HCT116 (cell line): ENCODE measurements at regions not wholly inside any gene's neighbourhood (a gene's known extent, or its start where the extent isn't known, plus 50 kb on each side); places are given as distances from the start of the nearest gene placed in this dataset.
A peak's percentile ranks its signal among the peaks of the same experiment; 100 is the strongest.

Experiments used
- ATAC-seq: fragments of 200-7000 bp; cut with Tn5 transposase; 2 replicates; pipeline ENCODE4 v1.9.1; 2020; ENCODE audit warnings: mild to moderate bottlenecking, moderate library complexity
- BruUV-seq: library from RNA; stranded (reverse); fragments of 400-500 nt; replicated peaks from 2 replicates; lab custom pipeline; 2021; lab: Mats Ljungman, UMichigan
- CTCF ChIA-PET: fragments of 300-600 bp; sonication (Branson Sonifier 250); formaldehyde crosslinking; loops from one replicate; lab custom pipeline; 2021; ENCODE audit warnings: antibody characterized with exemption; lab: Charles Lee
- POLR2A ChIA-PET: fragments of 300-600, 350-600 bp; sonication (Branson Sonifier 250); formaldehyde crosslinking; loops from one replicate; lab custom pipeline; 2021; ENCODE audit warnings: antibody characterized with exemption; lab: Charles Lee
- RAD21 ChIA-PET, 2 experiments: fragments of 300-600 bp; sonication (Branson Sonifier 250); formaldehyde crosslinking; loops; one replicate each; lab custom pipeline; 2023; ENCODE audit warnings: low total read pairs in 2 of 2; ENCODE audit not compliant: uncharacterized antibody in 2 of 2, unreplicated experiment in 2 of 2, low non-redundant PET in 1 of 2; lab: Charles Lee
- DNase-seq: peaks from one replicate; pipeline ENCODE4 v3.0.0-alpha.2; 2010; ENCODE audit warnings: low read depth, low spot score
- H2AFZ ChIP-seq: fragments of 200-600 bp; shearing (Covaris generic), sonication (generic); 2 replicates; pipeline ENCODE4 v1.6.1; 2017; ENCODE audit warnings: low read depth, mixed run types, mixed read lengths, antibody characterized with exemption, low read length; ENCODE audit not compliant: poor library complexity, severe bottlenecking
- H3K27ac ChIP-seq: 2 replicates; pipeline ENCODE4 v1.5.1; 2012; ENCODE audit warnings: low read depth, low read length
- H3K27me3 ChIP-seq: fragments of 200-600 bp; sonication (generic); 2 replicates; pipeline ENCODE4 v1.6.1; 2016; ENCODE audit warnings: mixed run types, low read length, mixed read lengths; ENCODE audit not compliant: insufficient read depth
- H3K36me3 ChIP-seq, 2 experiments: fragments of 200-500 bp in 1 of 2; fragments of 200-600 bp in 1 of 2; sonication (Bioruptor generic) in 1 of 2; sonication (generic) in 1 of 2; 2 replicates each; pipeline versions ENCODE4 v1.5.1 to v1.6.1; 2014 to 2016; ENCODE audit warnings: low read length in 2 of 2, inconsistent platforms in 1 of 2, mixed read lengths in 1 of 2, mixed run types in 1 of 2; ENCODE audit not compliant: insufficient read depth in 2 of 2, control insufficient read depth in 1 of 2
- H3K4me1 ChIP-seq, 2 experiments: fragments of 200-600 bp in 1 of 2; sonication (generic) in 1 of 2; 2 replicates each; pipeline versions ENCODE4 v1.5.1 to v1.6.1; 2012 to 2017; ENCODE audit warnings: low read length in 2 of 2, inconsistent platforms in 1 of 2, mild to moderate bottlenecking in 1 of 2, mixed read lengths in 1 of 2, mixed run types in 1 of 2, moderate library complexity in 1 of 2; ENCODE audit not compliant: insufficient read depth in 2 of 2, control insufficient read depth in 1 of 2
- H3K4me2 ChIP-seq: fragments of 200-600 bp; sonication (generic); 2 replicates; pipeline ENCODE4 v1.6.1; 2017; ENCODE audit warnings: mixed run types, low read length, mixed read lengths
- H3K4me3 ChIP-seq, 2 experiments: fragments of 200-600 bp in 1 of 2; sonication (generic) in 1 of 2; replicated peaks in 1 of 2; 2 replicates each; pipeline ENCODE4 v1.5.1; 2011 to 2016; ENCODE audit warnings: low read length in 2 of 2, control low read depth in 1 of 2, low read depth in 1 of 2, mild to moderate bottlenecking in 1 of 2, mixed read lengths in 1 of 2, mixed run types in 1 of 2
- H3K79me2 ChIP-seq: fragments of 200-600 bp; sonication (generic); 2 replicates; pipeline ENCODE4 v1.6.1; 2017; ENCODE audit warnings: mild to moderate bottlenecking, mixed run types, low read length, moderate library complexity, mixed read lengths; ENCODE audit not compliant: insufficient read depth
- H3K9ac ChIP-seq: fragments of 200-600 bp; sonication (generic); 2 replicates; pipeline ENCODE4 v1.6.1; 2016; ENCODE audit warnings: low read length, mixed read lengths
- H3K9me2 ChIP-seq: fragments of 200-600 bp; sonication (generic), shearing (Covaris generic); 2 replicates; pipeline ENCODE4 v1.6.1; 2017; ENCODE audit warnings: mixed run types, mild to moderate bottlenecking, moderate library complexity; ENCODE audit not compliant: insufficient read depth
- H3K9me3 ChIP-seq, 2 experiments: fragments of 200-500 bp in 1 of 2; fragments of 200-600 bp in 1 of 2; sonication (Bioruptor generic) in 1 of 2; sonication (generic) in 1 of 2; 2 replicates each; pipeline ENCODE4 v1.6.1; 2014 to 2017; ENCODE audit warnings: low read length in 2 of 2, mixed read lengths in 2 of 2, inconsistent platforms in 1 of 2, low read depth in 1 of 2, mild to moderate bottlenecking in 1 of 2, mixed run types in 1 of 2, moderate library complexity in 1 of 2; ENCODE audit not compliant: control insufficient read depth in 1 of 2, insufficient read depth in 1 of 2
- H4K20me1 ChIP-seq: fragments of 200-600 bp; sonication (generic), shearing (Covaris generic); 2 replicates; pipeline ENCODE4 v1.6.1; 2017; ENCODE audit warnings: mixed run types, mild to moderate bottlenecking, moderate library complexity; ENCODE audit not compliant: insufficient read depth
- ATF3 ChIP-seq: IDR thresholded peaks from 2 replicates; pipeline ENCODE4 v1.6.1; 2012
- CBX3 ChIP-seq: IDR thresholded peaks from 2 replicates; pipeline ENCODE4 v1.6.1; 2012; ENCODE audit warnings: low read depth
- CEBPB ChIP-seq: IDR thresholded peaks from 2 replicates; pipeline ENCODE4 v1.6.1; 2012; ENCODE audit warnings: low read depth
- CTCF ChIP-seq, 3 experiments: fragments of 200-600 bp in 1 of 3; sonication (generic) in 1 of 3; IDR thresholded peaks in 2 of 3; conservative IDR thresholded peaks in 1 of 3; 2 replicates each; pipeline ENCODE4 v1.5.1; 2012 to 2017; ENCODE audit warnings: low read depth in 2 of 3, low read length in 2 of 3, antibody characterized with exemption in 1 of 3, borderline replicate concordance in 1 of 3, control low read depth in 1 of 3, mild to moderate bottlenecking in 1 of 3, mixed read lengths in 1 of 3, mixed run types in 1 of 3, moderate library complexity in 1 of 3; ENCODE audit not compliant: insufficient read depth in 1 of 3
- EGR1 ChIP-seq: IDR thresholded peaks from 2 replicates; pipeline ENCODE4 v1.6.1; 2012; ENCODE audit warnings: low read depth
- ELF1 ChIP-seq: IDR thresholded peaks from 2 replicates; pipeline ENCODE4 v1.6.1; 2012; ENCODE audit warnings: low read depth, borderline replicate concordance
- EZH2phosphoT487 ChIP-seq: fragments of 200-600 bp; IDR thresholded peaks from 2 replicates; pipeline ENCODE4 v1.6.1; 2018; ENCODE audit warnings: antibody characterized with exemption, borderline replicate concordance
- JUND ChIP-seq: IDR thresholded peaks from 2 replicates; pipeline ENCODE4 v1.6.1; 2012
- MAX ChIP-seq: IDR thresholded peaks from 2 replicates; pipeline ENCODE4 v1.6.1; 2012
- POLR2A ChIP-seq: IDR thresholded peaks from 2 replicates; pipeline ENCODE4 v1.7.0; 2011; ENCODE audit warnings: borderline replicate concordance; ENCODE audit not compliant: insufficient read depth, insufficient read length; ENCODE audit errors: extremely low read depth
- POLR2AphosphoS5 ChIP-seq: IDR thresholded peaks from 2 replicates; pipeline ENCODE4 v1.6.1; 2011; ENCODE audit warnings: mild to moderate bottlenecking, low read depth, low read length, moderate library complexity
- RAD21 ChIP-seq: IDR thresholded peaks from 2 replicates; pipeline ENCODE4 v1.6.1; 2012; ENCODE audit warnings: low read depth, mild to moderate bottlenecking
- REST ChIP-seq: IDR thresholded peaks from 2 replicates; pipeline ENCODE4 v1.6.1; 2012; ENCODE audit warnings: low read depth
- SIN3A ChIP-seq: IDR thresholded peaks from 2 replicates; pipeline ENCODE4 v1.6.1; 2012; ENCODE audit warnings: low read depth
- SRF ChIP-seq: IDR thresholded peaks from 2 replicates; pipeline ENCODE4 v1.6.1; 2012; ENCODE audit warnings: low read depth
- TCF7L2 ChIP-seq: IDR thresholded peaks from 2 replicates; pipeline ENCODE4 v1.7.0; 2011; ENCODE audit warnings: borderline replicate concordance, inconsistent platforms; ENCODE audit not compliant: insufficient read depth, insufficient read length; ENCODE audit errors: extremely low read depth
- YY1 ChIP-seq: IDR thresholded peaks from 2 replicates; pipeline ENCODE4 v1.6.1; 2011; ENCODE audit warnings: low read length, low read depth, moderate library complexity, mild to moderate bottlenecking; ENCODE audit not compliant: insufficient replicate concordance; ENCODE audit errors: extremely low read depth
- ZBTB33 ChIP-seq: IDR thresholded peaks from 2 replicates; pipeline ENCODE4 v1.6.1; 2011; ENCODE audit warnings: mild to moderate bottlenecking, low read length, moderate library complexity; ENCODE audit not compliant: insufficient replicate concordance; ENCODE audit errors: extremely low read depth
- ZFX ChIP-seq: fragments of 450-650 bp; IDR thresholded peaks from 2 replicates; pipeline ENCODE4 v1.6.1; 2017
- ZNF274 ChIP-seq: fragments of 200-500 bp; sonication (Bioruptor generic); IDR thresholded peaks from 2 replicates; pipeline ENCODE4 v1.6.1; 2014; ENCODE audit warnings: mild to moderate bottlenecking, low read depth, low read length, inconsistent platforms
- intact Hi-C: fragments of 100-400 bp; cut with micrococcal nuclease; formaldehyde crosslinking; loops from 2 replicates; pipeline ENCODE4 v1.10.0; 2022

GRCh38 chr5:159640921-159641320, 275.4 kb upstream of the ADRA1B start:
- Histone ChIP-seq H3K4me1 (no peaks in the 10 kb centered on the region), H3K79me2 (no peaks in the 10 kb centered on the region), H3K27ac (no peak overlapping the region), H2AFZ (no peak overlapping the region), H3K36me3 (no peaks in the 10 kb centered on the region), H3K4me3 (no peak overlapping the region), H4K20me1 (no peaks in the 10 kb centered on the region), H3K9me3 (no peaks in the 10 kb centered on the region), H3K9ac (no peak overlapping the region), H3K4me2 (no peak overlapping the region), H3K9me2 (no peaks in the 10 kb centered on the region), H3K27me3 (no peaks in the 10 kb centered on the region)
- RAD21 ChIA-PET = no interaction called here
- ATAC-seq (peak; percentile 30; the same call in 1 of the 2 replicates), DNase-seq (no peak)
- POLR2A ChIA-PET = no interaction called here
- no peak for TF ChIP-seq EGR1
- TF ChIP-seq ATF3 = no peak
- TF ChIP-seq SIN3A = no peak
- TF ChIP-seq ZNF274 = no peak
- TF ChIP-seq EZH2phosphoT487 = no peak
- TF ChIP-seq ZFX = no peak
- no peak for TF ChIP-seq SRF
- TF ChIP-seq MAX = no peak
- TF ChIP-seq RAD21 = no peak
- no peak for TF ChIP-seq CEBPB
- TF ChIP-seq ZBTB33 = no peak
- TF ChIP-seq CBX3 = no peak
- no peak for TF ChIP-seq TCF7L2
- TF ChIP-seq ELF1 = no peak
- TF ChIP-seq REST = no peak
- TF ChIP-seq POLR2AphosphoS5 = no peak
- TF ChIP-seq YY1 = no peak
- TF ChIP-seq CTCF (IDR thresholded peaks at IDR 0.05 in 2 of 3, conservative IDR thresholded peaks at IDR 0.05 in 1 of 3; ENCODE audit: borderline replicate concordance in 1 of 3, insufficient read depth in 1 of 3, low read depth in 2 of 3, low read length in 2 of 3) = no peak
- TF ChIP-seq JUND = no peak
- TF ChIP-seq POLR2A = no peak
- no TSS peak for BruUV-seq
- intact Hi-C loops = no loop called here
- CTCF ChIA-PET = no interaction called here
